PC-9 (cell line): ENCODE measurements at regions not wholly inside any gene's neighbourhood (a gene's known extent, or its start where the extent isn't known, plus 50 kb on each side); places are given as distances from the start of the nearest gene placed in this dataset.

Source experiments
- EZH2 ChIP-seq: fragments of 200-600 bp; sonication (generic); IDR thresholded peaks from 2 replicates; pipeline ENCODE4 v1.8.0; 2017; ENCODE audit warnings: antibody characterized with exemption, low read depth
- TF ChIP-seq, protein P1 (sequence below): fragments of 200-600 bp; sonication (generic); conservative IDR thresholded peaks from 2 replicates; pipeline ENCODE4 v1.6.1; 2017; ENCODE audit warnings: mixed run types, antibody characterized with exemption, mild to moderate bottlenecking, moderate library complexity

DNA sequence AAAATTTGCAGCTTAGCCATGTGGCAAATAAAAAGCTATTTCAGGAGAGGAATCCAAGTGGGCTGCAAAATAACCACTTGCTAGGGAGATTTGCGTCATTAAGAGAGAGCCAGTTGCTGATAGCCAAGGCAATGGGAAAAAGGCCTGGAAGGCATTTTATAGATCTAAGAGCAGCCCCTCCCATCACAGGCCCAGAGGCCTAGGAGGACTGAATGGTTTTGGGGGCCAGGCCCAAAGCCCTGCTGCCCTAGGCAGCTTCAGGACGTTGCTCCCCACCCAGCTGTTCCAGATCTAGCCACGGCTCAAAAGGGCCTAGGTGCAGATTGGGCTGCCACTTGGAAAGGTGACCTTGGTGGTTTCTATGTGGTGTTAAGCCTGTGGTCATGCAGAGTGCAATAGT lies 169.0 kb downstream of the AASDHPPT start:
- TF ChIP-seq, protein P1, sequence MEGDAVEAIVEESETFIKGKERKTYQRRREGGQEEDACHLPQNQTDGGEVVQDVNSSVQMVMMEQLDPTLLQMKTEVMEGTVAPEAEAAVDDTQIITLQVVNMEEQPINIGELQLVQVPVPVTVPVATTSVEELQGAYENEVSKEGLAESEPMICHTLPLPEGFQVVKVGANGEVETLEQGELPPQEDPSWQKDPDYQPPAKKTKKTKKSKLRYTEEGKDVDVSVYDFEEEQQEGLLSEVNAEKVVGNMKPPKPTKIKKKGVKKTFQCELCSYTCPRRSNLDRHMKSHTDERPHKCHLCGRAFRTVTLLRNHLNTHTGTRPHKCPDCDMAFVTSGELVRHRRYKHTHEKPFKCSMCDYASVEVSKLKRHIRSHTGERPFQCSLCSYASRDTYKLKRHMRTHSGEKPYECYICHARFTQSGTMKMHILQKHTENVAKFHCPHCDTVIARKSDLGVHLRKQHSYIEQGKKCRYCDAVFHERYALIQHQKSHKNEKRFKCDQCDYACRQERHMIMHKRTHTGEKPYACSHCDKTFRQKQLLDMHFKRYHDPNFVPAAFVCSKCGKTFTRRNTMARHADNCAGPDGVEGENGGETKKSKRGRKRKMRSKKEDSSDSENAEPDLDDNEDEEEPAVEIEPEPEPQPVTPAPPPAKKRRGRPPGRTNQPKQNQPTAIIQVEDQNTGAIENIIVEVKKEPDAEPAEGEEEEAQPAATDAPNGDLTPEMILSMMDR: no peak
- TF ChIP-seq EZH2: no peak
